ENCODE measurements at regions not wholly inside any gene's neighbourhood (a gene's known extent, or its start where the extent isn't known, plus 50 kb on each side); places are given as distances from the start of the nearest gene placed in this dataset.
"Not testable (repeated sequence)": the region's sequence is repeated elsewhere in the genome, so short reads cannot be mapped to it uniquely, and the experiment has no call there.

DNA sequence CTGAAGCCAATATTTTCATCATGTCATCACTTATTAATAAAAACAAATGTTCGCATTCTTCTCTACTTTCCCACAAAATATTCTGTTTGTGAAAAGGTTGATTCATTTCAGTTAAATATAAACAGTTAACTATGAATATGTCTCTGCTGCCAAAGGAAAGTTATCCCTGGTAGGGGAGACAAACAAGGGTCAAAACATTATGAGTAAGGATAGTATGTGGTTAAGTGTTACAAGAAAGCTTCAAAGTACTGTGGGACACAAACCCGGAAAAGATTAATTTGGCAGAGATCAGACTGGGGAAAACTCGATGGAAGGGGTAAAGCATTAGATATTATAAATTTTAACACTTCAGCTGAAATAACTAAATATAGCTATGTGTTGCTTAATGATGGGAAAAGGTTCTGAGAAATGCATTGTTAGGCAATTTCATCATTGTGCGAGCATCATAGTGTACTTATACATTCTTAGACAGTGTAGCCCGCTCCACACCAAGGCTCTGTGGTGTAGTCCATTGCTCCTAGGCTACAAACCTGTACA, 436.5 kb upstream of the TBL1XR1 start:
- intact Hi-C loops (cut with DNase I; ENCODE audit: low total_unique reads): no loop called here
- no peaks in the 10 kb centered on the region for H3K27me3 ChIP-seq
- H3K36me3 ChIP-seq: no peaks in the 10 kb centered on the region
- DNase-seq (no peak), ATAC-seq (no peak)
- no peaks in the 10 kb centered on the region for H3K4me1 ChIP-seq
- no peak overlapping the region for H3K27ac ChIP-seq
- TF ChIP-seq, protein P1, sequence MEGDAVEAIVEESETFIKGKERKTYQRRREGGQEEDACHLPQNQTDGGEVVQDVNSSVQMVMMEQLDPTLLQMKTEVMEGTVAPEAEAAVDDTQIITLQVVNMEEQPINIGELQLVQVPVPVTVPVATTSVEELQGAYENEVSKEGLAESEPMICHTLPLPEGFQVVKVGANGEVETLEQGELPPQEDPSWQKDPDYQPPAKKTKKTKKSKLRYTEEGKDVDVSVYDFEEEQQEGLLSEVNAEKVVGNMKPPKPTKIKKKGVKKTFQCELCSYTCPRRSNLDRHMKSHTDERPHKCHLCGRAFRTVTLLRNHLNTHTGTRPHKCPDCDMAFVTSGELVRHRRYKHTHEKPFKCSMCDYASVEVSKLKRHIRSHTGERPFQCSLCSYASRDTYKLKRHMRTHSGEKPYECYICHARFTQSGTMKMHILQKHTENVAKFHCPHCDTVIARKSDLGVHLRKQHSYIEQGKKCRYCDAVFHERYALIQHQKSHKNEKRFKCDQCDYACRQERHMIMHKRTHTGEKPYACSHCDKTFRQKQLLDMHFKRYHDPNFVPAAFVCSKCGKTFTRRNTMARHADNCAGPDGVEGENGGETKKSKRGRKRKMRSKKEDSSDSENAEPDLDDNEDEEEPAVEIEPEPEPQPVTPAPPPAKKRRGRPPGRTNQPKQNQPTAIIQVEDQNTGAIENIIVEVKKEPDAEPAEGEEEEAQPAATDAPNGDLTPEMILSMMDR (IDR thresholded peaks at IDR 0.05 in 4 of 5, conservative IDR thresholded peaks at IDR 0.05 in 1 of 5): no peak
- no peak for TF ChIP-seq POLR2A (IDR thresholded peaks at IDR 0.05)
- no peak overlapping the region for H3K4me3 ChIP-seq
- no peaks in the 10 kb centered on the region for H3K9me3 ChIP-seq
- in situ Hi-C loops (cut with MboI; ENCODE audit: low sequenced_read_pairs in 4 of 4): no loop called here

DNA sequence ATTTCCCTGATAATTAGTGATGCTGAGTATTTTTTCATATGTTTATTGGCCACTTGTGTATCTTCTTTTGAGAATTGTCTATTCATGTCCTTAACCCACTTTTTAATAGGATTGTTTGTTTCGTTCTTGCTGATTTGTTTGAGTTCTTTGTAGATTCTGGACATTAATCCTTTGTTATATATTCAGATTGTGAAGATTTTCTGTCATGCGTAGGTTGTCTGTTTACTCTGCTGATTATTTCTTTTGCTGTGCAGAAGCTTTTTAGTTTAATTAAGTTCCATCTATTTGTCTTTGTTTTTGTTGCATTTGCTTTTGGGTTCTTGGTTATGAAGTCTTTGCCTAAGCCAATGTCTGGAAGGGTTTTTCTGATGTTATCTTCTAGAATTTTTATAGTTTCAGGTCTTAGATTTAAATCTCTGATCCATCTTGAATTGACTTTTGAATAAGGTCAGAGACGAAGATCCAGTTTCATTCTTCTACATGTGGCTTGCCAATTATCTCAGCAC, 438.4 kb upstream of the TBL1XR1 start:
- H3K27ac ChIP-seq; H3K36me3 ChIP-seq; DNase-seq; ATAC-seq; H3K4me1 ChIP-seq; H3K9me3 ChIP-seq; in situ Hi-C loops (cut with MboI; ENCODE audit: low sequenced_read_pairs in 4 of 4); H3K4me3 ChIP-seq; H3K27me3 ChIP-seq; intact Hi-C loops (cut with DNase I; ENCODE audit: low total_unique reads): not testable (repeated sequence)

DNA sequence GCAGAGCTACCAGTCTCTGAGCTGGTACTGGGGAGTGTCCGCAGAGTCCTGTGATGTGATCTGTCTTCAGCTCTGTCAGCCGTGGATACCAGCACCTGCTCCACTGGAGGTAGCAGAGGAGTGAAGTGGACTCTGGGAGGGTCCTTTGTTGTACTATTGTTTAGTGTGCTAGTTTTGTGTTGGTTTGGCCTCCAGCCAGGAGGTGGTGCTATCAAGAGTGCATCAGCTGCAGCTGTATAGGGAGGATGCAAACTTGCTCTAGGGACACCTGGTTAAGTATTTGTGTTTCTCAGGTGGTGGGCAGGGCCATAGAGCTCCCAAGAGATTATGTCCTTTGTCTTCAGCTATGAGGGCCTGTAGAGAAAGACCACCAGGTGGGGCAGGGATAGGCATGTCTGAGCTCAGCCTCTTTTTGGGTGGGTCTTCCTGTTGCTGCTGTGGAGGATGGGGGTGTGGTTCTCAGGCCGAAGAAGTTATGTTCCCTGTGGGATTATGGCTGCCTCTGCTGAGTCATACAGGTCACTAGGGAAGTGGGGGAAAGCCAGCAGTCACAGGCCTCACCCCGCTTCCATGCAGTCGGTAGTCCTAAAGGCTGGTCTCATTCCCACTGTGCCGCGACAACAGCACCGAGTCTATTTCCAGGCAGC, 443.2 kb upstream of the TBL1XR1 start:
- Histone ChIP-seq H3K36me3 (no peaks in the 10 kb centered on the region), H3K9me3 (no peaks in the 10 kb centered on the region), H3K27me3 (no peaks in the 10 kb centered on the region), H3K27ac (no peak overlapping the region), H3K4me3 (no peak overlapping the region), H3K4me1 (no peaks in the 10 kb centered on the region)
- no peak for TF ChIP-seq POLR2A (IDR thresholded peaks at IDR 0.05)
- TF ChIP-seq, protein P1 (IDR thresholded peaks at IDR 0.05 in 4 of 5, conservative IDR thresholded peaks at IDR 0.05 in 1 of 5): no peak
- DNase-seq (no peak), ATAC-seq (no peak)
- in situ Hi-C loops (cut with MboI; ENCODE audit: low sequenced_read_pairs in 4 of 4): no loop called here
- intact Hi-C loops (cut with DNase I; ENCODE audit: low total_unique reads): no loop called here

DNA sequence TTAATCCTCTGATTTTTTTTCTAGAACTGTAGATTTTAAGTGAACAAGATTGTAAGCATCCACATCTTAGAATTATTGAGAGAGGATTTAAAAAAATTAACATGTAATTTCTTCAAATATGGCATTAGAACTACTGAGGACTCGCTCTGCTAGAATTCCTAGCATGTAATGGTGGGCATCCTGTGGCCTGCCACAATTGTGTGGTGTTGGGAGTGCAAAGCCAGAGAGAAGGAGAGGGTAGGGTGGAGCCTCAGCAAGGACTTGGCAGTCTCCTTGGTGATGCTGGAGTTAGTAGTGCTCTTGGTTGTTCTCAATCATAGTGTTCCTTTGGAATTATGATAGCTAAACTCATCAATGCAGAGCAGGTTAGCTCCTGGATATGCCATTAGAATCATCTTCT, 443.9 kb upstream of the TBL1XR1 start:
- intact Hi-C loops (cut with DNase I; ENCODE audit: low total_unique reads) (no loop called here), in situ Hi-C loops (cut with MboI; ENCODE audit: low sequenced_read_pairs in 4 of 4) (no loop called here)
- TF ChIP-seq, protein P1 (IDR thresholded peaks at IDR 0.05 in 4 of 5, conservative IDR thresholded peaks at IDR 0.05 in 1 of 5): no peak
- TF ChIP-seq POLR2A (IDR thresholded peaks at IDR 0.05): no peak
- ATAC-seq (no peak), DNase-seq (no peak)
- H3K4me1 ChIP-seq: no peaks in the 10 kb centered on the region
- H3K27me3 ChIP-seq: no peaks in the 10 kb centered on the region
- no peak overlapping the region for H3K27ac ChIP-seq
- H3K4me3 ChIP-seq: no peak overlapping the region
- H3K9me3 ChIP-seq: no peaks in the 10 kb centered on the region
- H3K36me3 ChIP-seq: no peaks in the 10 kb centered on the region

DNA sequence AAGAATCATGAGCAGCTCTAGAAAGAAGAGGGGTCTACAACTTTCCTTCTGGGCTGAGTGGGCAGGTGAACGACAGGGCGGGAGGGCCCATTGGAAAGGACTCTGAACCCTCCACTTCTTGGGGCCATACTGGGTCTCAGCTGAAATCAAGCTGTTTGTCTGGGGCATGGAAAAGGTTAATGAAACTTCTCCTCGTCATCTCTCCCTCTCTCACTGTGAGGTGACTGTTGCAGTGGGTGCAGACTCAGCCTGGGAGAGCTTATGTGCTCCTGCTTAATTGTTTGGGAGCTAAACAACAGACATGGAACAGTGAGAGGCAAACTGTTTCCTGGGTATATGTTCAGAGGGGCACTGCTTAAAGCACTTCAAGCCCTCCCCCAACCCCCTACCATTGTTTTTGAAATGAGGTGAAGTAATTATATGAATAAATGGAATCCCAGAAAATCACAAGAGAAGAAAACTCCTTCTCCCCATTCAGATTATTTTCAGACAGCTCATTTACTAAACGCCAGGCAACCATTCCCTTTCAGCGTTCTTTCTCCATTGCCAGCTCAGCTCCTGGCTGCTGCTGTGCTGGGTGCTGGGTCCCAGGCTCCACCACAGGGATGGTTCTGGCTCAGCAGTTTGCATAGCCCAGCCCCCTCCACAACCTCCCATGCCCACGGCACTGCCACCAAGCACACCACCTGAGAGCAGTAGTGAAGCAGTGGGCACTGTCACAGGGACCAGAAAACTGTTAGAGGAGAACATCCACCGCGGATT, 444.9 kb upstream of the TBL1XR1 start:
- no peaks in the 10 kb centered on the region for H3K36me3 ChIP-seq
- no peaks in the 10 kb centered on the region for H3K4me1 ChIP-seq
- DNase-seq (no peak), ATAC-seq (no peak)
- H3K4me3 ChIP-seq: no peak overlapping the region
- intact Hi-C loops (cut with DNase I; ENCODE audit: low total_unique reads): no loop called here
- H3K27me3 ChIP-seq: no peaks in the 10 kb centered on the region
- H3K9me3 ChIP-seq: no peaks in the 10 kb centered on the region
- in situ Hi-C loops (cut with MboI; ENCODE audit: low sequenced_read_pairs in 4 of 4): no loop called here
- no peak overlapping the region for H3K27ac ChIP-seq
- no peak for TF ChIP-seq POLR2A (IDR thresholded peaks at IDR 0.05)
- TF ChIP-seq, protein P1 (IDR thresholded peaks at IDR 0.05 in 4 of 5, conservative IDR thresholded peaks at IDR 0.05 in 1 of 5): no peak
